Stimulated activated CD4-positive, alpha-beta T cell treated with anti-CD3 and anti-CD28 coated beads, Interleukin-4, amount 100 ng/mL, for 4 hours (primary cell): ENCODE measurements at regions not wholly inside any gene's neighbourhood (a gene's known extent, or its start where the extent isn't known, plus 50 kb on each side); places are given as distances from the start of the nearest gene placed in this dataset.

ENCODE experiments used
- DNase-seq, 2 experiments: peaks; one replicate each; pipeline ENCODE4 v3.0.0-alpha.2; 2020

DNA sequence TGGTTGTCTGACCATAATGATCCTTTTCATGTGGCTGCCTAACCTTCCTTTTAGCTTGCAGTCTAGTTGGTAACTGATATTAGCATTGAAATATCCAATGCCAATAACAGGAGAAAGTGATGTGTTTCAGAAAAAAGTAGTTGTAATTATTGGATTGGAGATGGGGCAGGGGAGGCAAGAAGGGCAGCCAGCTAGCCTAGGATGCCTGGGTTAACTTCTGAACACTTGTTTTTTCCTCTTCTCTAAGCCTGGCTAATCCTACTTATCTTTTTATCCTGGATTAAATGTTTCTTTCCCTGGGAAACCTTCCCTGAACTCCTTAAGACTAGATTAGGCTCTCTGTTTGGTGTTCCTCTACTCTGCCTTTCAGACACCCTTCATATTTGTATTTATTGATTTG, 380.2 kb downstream of the TMEM135 start:
- DNase-seq = no peak

DNA sequence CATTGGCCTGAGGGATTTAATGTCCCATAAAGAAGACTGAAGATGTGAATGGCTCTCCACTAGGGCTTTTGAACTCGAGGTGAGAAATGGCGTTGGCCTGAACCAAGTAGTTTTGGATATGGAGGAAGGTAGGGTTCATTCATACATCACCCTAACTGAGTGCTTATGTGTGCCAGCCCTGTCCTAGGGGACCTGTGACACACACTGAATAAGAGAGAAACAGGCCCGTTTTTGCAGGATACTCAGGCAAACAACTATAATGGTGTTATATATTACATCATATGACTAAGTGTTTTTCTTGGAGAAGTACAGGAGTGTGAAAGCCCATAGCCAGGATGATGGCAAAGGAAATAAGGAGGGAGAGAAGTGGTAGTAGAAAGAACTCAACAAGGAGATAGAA, 368.1 kb downstream of the TMEM135 start:
- no peak for DNase-seq

DNA sequence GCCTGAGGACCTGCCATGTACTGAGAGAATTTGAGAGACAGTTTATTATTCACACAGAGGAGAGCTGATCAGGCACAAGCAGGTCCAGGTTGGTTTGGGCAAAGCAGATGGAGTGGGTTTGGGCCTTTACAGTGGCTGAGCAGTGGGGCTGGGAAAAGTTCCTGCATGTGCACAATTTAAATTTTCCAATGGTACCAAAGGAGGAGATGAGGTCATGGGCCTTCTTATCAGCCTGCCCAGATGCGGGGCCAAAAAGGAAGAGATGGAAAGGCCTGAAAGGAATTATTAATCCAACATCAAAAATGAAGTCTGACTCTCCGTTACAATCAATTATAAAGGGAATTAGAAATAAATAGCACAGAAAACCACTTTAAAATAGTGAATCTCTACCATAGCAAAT, 367.6 kb downstream of the TMEM135 start:
- no peak for DNase-seq

DNA sequence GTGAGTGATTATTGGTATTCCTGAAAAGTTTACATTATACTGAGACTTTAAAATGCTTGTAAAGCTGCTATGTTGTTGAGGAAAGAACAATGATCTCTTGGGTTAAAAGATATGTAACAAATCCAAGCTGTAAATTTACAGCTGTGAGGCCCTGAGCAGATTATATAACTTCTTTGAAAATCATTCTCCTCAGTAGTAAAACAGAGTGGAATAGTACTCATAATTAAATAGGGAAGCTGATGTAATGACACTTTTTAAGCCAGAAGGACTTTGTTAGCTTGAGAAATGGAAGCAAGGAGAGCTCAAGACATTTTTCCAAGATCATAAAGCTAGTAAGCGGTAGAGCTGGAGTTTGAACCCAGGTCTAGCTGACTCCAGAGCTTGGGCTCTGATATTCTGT, 363.9 kb downstream of the TMEM135 start:
- DNase-seq = no peak

DNA sequence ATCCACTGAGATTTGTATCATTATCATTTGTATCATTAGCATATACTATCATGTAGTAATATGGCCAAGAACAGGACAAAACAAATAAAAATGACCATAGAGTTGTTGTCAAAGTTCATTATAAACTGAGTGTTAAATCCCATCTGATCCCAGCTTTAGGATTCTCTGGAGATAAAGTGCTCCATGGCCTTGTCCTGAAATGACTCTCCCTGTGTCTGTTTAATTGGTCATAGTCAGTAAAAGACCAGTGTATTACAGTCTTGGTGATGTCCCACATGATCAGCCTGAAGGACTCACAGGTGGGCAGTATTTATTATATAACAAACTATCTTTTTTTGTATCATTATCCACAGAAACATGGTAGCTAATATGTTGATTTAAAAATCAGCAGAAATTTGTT, 361.6 kb downstream of the TMEM135 start:
- DNase-seq = no peak

DNA sequence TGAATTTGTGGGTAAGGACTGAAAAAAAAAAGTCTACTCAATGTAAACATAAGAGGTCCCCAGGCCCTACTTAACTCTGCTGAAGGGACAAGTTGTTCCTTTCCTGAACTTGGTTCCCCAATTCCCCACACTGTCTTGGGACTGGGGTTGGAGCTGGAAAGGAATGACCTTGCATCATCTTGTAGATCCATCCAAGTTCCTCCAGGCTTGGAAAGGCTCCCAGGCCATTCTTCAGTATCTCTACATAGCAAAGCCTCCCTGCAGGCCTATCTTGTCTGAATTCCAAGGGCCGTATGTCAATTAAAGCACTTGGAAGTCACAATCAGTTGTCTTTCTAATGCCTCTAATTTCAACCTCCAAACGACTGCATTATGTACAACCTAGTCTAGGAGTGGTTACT, 361.2 kb downstream of the TMEM135 start:
- DNase-seq = no peak

DNA sequence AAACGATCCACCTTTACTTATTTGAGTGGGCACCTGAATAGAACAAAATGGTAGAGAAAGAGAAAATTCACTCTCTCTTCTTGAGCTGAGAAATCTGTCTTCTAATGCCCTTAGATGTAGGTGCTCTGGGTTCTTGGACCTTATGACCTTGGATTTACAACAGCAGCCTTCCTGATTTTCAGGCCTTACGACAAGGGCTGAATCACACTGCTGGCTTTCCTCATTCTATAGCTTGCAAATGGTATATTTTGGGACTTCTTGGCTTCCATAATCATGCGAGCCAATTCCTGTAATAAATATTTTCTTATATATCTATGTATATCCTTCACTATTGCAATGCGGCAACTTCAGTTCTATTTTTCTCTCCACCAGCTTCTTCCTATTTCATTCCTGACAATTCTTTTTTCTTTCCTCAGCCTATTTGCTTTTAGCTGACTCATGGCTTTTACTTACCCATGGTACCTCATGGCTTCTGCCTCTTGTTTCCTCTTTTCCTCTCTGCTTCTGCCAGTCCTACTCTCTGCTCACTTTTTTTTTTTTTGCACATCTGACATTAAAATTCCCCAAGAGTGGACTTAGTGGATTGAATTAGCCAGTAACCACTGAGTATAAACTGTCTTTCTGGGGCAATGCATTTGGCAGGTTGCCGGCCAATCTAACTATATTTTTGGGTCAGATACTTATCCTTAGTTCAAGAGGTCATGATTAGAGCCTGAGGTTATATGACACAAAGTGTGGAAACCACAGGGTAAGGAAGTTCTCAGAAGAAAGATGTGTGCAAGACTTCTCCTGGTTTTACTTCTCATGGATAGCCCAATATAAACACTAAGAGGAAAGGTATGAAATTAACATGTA, 359.5 kb downstream of the TMEM135 start:
- no peak for DNase-seq

DNA sequence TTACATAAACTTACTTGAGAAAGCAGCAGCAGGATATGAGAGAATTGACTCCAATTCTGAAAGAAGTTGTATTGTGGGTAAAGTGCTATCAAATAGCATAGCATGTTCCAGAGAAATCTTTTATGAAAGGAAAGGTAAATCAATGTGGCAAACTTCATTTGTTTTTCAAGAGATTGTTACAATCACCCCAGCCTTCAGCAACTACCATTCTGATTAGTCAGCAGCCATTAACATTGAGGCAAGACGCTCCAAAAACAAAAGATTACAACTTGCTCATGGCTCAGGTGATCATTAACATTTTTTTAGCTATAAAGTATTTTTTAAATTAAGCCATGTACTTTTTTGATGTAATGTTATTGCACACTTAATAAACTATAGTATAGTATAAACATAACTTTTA, 357.2 kb downstream of the TMEM135 start:
- DNase-seq = no peak

DNA sequence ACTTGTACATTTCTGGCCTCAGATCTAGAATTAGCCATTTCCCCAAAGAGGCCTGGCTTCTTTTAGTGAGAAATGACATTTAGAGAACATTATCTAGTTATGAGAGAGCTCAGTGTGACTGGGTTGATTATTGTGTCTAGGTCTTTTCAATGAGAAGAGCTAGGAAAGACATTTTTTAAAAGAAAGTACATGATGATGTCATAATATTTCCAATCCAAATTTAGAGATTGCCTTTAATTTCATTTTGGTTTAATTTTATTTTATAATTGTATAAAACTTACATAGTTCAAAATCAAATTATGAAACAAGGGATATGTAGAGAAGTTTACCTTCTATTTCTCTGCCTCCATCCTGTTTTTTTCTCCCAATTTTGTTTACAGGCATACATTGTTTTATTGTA, 354.9 kb downstream of the TMEM135 start:
- no peak for DNase-seq

DNA sequence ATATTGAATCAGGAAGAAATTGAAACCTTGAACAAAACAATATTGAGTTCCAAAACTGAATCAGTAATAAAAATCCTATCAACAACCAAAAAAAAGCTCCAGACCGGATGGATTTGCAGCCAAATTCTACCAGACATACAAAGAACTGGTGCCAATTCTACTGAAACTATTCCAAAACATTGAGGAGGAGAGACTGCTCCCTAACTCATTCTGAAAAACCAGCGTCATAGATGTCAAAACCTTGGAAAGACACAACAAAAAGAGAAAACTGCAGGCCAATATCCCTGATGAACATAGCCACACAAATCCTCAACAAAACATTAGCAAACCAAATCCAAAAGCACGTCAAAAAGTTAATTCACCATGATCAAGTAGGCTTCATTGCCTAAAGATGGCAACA, 353.8 kb downstream of the TMEM135 start:
- no peak for DNase-seq

DNA sequence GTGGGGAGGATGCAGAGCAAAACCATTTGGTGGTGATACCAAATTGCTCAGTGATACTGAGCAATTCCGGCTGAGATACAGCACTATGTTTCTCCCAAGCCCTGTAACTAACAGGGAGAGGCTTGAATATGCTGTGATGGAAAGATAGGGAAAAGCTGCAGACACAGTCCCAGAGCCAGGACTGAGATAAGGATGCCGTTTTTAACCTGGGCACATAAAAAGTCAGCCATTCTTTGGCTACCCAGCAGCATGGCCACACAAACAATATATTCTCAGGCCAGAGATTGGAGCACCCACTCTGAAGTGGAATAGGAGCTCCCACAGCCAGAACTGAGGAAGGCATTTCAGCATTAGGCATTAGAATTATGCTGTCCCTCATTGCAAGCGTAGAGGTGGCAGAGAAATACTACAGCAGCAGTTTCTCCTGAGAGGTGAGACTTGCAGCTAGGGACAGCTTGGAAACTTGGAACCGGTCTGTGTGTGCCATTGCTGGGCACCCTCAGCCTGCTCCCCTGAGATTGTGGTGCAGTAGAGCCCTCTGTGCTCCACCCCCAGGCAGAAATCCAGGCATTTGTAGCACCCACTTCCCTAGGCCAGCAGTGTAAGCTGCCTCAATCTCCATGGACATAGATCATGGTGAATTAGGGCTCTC, 346.5 kb downstream of the TMEM135 start:
- DNase-seq = no peak

DNA sequence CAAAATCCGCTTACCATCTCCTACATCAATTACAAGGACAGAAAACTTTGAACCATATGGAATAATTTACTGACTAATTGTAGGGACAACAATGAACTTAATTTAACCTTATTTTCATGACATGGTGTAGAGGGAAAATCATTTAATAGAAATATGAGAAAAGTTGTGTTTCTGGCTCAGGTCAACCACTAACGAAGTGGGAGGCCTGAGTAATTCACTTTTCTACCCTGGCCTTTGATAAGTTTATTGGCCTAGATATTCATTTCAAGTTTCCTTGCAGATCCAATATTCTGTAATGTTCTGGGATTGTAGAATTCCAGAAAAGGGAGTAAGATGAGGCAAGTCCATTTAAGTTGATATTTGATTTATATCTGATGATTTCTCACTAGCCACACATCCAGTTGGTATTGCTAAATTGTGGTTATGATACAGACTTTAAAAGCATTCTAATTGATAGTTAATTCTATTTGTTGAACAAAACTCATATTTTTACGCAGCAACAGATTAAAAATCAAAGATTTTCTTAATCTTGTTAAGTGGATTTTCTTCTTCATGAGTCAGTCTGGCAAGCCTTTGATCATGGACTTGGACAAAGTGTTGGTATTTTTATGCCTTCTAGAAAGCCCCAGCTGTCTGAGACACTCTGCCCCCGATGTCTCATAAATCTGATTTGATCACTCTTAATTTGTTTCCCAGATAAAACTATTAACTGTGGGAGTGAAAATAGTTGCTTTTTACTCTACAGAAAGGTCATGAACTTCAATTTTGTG, 336.5 kb downstream of the TMEM135 start:
- no peak for DNase-seq
